ENCODE measurements at regions not wholly inside any gene's neighbourhood (a gene's known extent, or its start where the extent isn't known, plus 50 kb on each side); places are given as distances from the start of the nearest gene placed in this dataset.

GRCh38 chr4:45663628-45664081 lies 460.2 kb downstream of the GABRG1 start:
- TF ChIP-seq CTCF (IDR thresholded peaks at IDR 0.05) (no peak), POLR2A (IDR thresholded peaks at IDR 0.05) (no peak)

Data from Peyer's patch (tissue), 4 donors.